Islet of Langerhans (tissue), 1 donor: ENCODE measurements at regions not wholly inside any gene's neighbourhood (a gene's known extent, or its start where the extent isn't known, plus 50 kb on each side); places are given as distances from the start of the nearest gene placed in this dataset.

Experiments
- FAIRE-seq: peaks from one replicate; lab custom pipeline; 2011; peaks lifted over from hg19 to GRCh38; lab: Jason Lieb, UNC

GRCh38 chr4:82076809-82077208 is 297.0 kb downstream of the HNRNPD start:
- no peak for FAIRE-seq

DNA sequence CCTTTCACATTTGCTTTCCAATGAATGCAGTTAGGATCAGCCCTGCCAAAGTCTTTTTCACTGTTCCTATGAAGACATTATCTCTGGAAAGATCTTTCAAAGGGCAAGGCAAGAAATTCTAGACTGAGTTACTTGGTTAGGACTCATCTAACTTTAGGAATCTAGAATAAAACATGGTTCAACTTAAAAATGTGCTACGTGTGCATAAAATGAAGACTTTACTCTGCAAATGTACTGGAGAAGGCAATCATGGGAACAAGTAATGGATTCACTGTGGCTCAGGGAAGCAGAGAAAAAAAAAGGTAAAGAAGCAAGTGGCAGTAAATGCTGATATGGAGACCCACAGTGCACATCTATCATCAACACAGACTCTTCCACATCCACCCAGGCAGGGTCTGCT is 297.4 kb downstream of the HNRNPD start:
- no peak for FAIRE-seq

DNA sequence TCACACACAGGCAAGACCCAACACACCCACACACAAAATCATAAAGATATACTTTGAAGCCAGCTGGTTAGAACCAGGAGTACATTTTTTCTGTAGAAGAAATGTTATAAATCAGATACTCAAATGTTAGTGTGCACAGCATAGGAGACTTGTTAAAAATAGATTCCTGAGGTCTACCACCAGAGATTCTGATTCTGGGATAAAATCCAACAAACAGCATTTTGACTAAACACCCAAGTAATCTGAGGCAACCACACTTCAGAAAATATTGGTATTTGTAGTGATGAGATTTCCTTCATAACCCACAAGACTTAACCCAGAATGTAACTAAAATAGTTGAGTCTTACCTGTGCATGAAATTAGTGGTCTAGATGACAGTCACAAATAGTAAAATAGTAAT is 301.8 kb downstream of the HNRNPD start:
- no peak for FAIRE-seq

GRCh38 chr4:82069883-82070638 is 303.7 kb downstream of the HNRNPD start:
- FAIRE-seq, result peak; percentile 36

DNA sequence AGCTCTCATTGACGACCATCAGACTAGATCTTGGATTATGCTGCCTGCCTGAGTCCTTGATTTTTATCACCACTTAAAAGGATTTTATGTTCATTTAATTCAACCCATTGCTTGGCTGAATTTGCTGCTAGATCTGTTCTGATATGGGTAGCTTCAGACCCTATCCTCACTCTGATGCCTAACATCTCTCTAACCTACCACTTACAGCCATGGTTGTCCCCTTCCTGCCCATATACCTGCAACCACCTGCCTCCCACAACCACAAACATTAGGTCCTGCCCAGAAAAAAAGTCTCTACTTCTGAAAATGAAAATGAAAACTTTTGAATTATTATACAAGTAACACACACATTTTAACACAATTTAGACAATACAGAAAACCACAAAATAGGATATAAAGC is 310.8 kb downstream of the HNRNPD start:
- no peak for FAIRE-seq

GRCh38 chr4:82057990-82058544 is 315.7 kb downstream of the HNRNPD start:
- no peak for FAIRE-seq

DNA sequence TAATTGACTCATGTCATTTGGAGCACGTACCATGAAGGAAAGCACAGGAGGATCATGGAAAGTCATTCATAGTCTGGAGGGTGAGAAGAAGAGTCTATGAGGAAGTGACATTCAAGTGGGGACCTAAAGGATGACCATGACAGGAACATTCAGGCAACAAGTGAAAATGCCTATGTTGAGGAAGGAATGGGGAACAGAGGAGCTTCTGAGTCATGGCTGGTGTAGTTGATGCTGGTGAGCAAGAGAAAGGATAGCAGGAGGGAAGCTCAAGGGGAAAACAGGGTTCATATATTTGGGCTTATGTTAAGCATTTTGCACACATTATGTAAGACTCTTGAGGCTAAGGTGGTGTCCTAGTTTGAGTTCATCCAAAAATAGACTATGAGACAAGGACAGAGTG is 318.6 kb downstream of the HNRNPD start:
- FAIRE-seq, result no peak

DNA sequence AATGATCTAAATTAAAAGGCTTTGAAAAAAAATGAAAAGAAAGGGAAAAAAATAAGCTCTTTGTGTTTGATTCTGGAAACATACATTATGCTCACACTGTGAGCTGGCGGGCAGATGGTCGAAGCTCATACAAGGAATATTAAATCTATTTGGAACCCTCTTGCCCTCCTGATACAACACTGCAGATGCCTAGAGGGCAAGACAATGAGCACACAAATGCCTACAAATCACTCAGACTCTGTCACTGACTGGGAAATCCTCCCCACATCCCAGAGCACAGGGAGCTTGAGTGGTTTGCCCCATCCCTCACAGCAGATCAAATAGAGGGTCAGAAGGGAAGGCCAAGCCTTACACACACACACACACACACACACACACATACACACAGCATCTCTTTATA is 320.4 kb downstream of the HNRNPD start:
- FAIRE-seq, result no peak

DNA sequence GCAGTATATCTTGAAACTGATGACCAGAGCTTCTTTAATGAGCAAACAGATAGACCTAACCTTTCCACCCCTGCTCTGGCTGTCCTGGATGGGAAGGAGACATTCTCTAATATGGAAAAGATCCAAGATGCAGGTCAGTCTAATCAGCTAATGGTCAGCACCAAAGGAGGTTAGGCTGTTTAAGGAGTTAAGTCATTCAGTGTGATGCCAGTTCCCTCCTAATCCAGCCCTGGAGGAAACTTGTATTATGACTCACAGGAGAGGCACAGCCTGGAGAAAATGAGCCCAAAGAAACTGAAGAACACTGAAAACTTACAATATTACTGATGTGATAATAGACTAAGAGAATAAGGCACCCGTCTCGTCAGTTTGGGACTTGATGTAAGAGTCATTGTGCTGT is 323.0 kb downstream of the HNRNPD start:
- FAIRE-seq, result no peak

- no peak for FAIRE-seq
Observed at GRCh38 chr4:82049294-82049693, 324.5 kb downstream of the HNRNPD start.

DNA sequence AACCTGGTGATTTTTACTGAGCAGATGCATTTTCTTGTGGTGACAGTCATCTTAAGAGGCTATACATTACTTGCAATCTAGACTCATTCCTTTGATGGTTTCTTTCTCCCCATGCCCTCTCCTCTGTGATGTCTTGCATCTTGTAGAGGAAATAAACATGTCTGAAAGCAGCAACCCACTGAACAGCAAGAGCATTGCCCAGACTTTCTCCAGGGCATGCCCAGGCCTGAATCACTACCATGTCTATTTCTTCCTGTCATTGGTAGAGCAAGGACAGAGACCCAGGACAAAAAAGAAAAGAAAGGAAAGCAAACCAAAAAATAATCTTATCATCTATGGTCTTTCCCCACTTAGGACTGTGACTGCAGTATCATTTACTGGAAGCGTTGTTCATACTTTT is 326.1 kb downstream of the HNRNPD start:
- FAIRE-seq, result no peak

DNA sequence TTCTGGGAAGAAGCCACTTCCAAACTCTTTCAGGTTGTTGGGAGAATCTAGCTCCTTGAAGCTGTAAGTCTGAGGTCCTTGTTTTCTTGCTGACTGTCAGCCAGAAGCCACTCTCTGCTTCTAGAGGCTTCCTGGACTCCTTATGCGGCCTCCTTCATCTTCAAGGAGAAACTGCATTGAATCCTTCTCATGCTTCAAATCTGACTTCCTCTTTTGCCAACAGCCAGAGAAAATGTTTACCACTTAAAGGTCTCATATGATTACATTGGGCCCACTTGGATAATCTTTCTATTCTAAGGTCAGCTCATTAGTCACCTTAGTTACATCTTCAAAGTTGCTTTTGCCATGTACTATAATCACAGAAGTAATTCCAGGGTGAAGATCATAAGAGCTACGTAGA is 327.0 kb downstream of the HNRNPD start:
- FAIRE-seq, result no peak

- no peak for FAIRE-seq
Observed at GRCh38 chr4:82045267-82045666, 328.5 kb downstream of the HNRNPD start.

DNA sequence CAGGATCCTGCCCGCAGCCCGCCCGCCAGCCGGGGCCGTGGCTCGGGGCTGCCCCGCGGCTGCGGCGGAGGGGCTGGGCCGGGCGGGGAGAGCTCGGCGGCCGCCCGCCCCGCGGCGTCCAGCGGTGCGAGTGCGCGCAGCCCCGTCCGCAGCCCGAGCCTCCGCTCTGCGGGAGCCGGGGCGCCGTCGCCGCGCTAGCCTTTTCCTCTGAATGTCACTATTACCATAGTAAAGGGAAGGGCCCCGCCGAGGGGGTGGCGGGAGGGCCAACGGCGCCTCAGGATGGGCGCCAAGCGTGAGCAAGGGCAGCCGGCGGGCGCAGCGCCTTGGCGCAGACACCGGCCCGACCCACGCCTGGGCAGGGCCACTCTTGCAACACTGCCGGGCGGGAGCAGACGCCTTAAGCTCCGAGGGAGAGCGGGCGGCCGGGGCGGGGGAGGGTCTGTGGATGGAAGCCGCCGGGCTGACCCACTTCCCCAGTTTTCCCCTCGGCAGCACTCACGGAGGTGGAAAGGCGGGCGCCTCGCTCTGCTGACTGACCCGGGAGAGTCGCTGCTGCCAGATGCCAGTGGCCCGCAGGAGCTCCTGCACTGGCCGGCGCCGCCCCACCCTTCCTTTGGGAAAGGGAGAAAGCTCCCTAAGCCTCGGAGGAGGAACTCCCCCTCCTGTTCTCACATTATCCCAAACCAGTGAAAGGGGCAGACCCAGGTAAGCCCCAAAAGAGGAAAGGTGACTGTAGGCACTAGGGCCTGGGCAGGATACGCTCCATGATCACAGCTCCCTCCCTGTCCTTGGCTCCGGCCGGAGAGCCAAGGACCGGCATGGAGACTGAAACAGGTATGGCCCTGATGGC is 329.4 kb downstream of the HNRNPD start:
- FAIRE-seq, result no peak

DNA sequence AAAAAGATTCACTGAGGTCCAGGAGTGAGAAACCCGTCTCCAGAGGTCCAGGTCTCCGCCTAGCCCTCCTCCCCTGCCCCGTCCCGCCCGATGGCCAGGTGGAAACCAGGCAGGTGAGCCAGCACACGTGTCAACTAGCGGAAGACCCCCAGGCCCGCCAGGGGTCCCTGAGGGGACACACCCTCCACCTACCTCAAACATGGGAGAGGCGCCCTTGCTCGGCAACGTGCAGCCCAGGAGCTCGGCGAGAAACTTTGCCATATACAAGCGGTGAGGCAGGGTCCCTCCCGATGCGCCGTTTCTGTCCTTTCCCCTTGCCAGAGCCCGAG is 330.0 kb downstream of the HNRNPD start:
- no peak for FAIRE-seq

- FAIRE-seq, result no peak
Observed at GRCh38 chr4:82043081-82043808, 330.5 kb downstream of the HNRNPD start.

- no peak for FAIRE-seq
Observed at GRCh38 chr4:82042042-82042441, 331.7 kb downstream of the HNRNPD start.

DNA sequence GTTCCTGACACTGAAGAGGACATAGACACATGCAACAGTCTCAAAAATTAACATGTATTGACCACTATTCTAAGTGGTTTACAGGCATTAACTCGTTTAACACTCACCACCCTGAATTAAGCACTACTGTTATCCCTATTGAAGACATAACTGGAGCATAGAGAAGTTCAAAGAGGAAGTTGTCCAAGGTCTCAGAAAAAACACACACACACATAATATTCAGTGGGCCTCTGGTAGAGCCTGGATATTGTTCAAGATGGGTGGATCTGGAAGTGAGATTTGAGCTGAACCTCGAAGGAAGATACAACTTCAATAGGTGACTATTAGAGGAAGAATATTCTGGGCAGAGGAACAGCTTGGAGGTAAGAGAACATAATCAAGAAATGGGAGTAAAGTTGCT is 334.9 kb downstream of the HNRNPD start:
- FAIRE-seq, result no peak

DNA sequence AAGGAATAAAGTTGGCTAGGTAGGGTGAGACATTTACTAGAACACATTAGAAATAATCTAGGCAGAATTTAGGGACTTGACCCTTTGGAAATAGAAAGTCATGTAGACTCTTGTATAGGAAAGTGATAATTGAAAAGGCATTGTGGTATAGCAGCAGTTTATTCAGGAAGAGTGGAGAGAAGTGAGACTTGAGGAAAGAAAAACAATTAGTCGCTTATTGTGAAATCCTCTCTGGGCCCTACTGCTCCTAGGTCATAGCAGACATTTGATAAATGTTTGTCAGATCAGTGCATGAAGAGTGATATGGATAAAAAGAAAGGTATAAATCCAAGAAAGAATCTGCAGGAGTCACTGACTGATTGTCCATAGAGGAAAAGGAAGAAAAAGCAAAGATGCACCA is 337.6 kb downstream of the HNRNPD start:
- FAIRE-seq, result no peak

DNA sequence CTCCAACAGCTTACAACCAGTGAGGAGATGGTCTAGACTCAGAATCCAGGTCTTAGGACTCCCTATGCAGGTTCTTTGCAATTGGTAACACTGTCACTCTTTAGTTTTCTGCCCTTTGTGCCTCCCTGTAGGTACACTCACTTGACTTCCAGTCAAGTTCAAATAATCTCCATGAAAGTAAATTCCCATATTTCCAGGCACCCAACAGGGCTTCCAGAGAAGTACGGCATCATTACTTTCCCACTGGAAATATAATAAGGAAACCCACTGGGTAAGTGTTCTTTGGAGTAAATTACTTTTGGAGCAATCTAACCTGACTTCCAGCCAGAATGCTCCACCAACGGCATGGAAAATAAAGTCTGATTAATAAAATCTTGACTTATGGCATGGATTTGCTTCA is 338.9 kb downstream of the HNRNPD start:
- FAIRE-seq, result no peak

DNA sequence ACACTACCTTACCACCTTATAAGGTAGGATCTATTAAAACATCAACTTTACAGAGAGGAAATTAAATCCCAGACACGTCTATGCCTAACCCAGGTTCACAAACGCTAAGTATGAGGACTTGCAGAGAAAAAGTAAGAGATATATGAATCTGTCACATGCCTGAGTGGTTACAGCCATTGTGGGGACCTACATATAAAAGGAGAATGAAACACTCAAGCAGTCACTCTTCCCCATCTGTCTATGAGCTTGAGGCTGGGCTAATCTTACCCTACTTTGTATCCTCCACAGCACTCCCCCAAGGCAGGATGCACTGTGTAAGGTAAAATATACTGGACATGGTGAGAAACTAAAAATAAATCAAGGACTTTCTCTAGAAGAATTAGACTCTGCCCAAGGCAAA is 339.9 kb downstream of the HNRNPD start:
- FAIRE-seq, result no peak

- FAIRE-seq, result no peak
Observed at GRCh38 chr4:82031376-82031927, 342.3 kb downstream of the HNRNPD start.

GRCh38 chr4:82017680-82018079 is 356.1 kb downstream of the HNRNPD start:
- FAIRE-seq, result no peak
